ENCODE measurements at regions not wholly inside any gene's neighbourhood (a gene's known extent, or its start where the extent isn't known, plus 50 kb on each side); places are given as distances from the start of the nearest gene placed in this dataset.

GRCh38 chr16:49058382-49058781 lies 223.3 kb downstream of the CBLN1 start:
- intact Hi-C loops (cut with micrococcal nuclease; ENCODE audit: unreplicated experiment): no loop called here
- Histone ChIP-seq H3K9me3 (ENCODE audit: control insufficient read depth, insufficient read depth, low read depth, low read length) (no peaks in the 10 kb centered on the region), H3K27me3 (ENCODE audit: control insufficient read depth, insufficient read depth, low read length) (no peaks in the 10 kb centered on the region), H3K27ac (ENCODE audit: low read length) (no peak overlapping the region), H3K4me3 (ENCODE audit: low read depth in 2 of 2, low read length in 2 of 2) (no peak overlapping the region), H3K36me3 (ENCODE audit: control insufficient read depth, insufficient read depth, low read length) (no peaks in the 10 kb centered on the region), H3K4me1 (ENCODE audit: control insufficient read depth, insufficient read depth, low read length) (no peaks in the 10 kb centered on the region)
- in situ Hi-C loops (cut with HindIII; ENCODE audit: low pct_unique_long_range_greater_than_20kb, low sequenced_read_pairs): no loop called here
- ChIA-PET CTCF (no interaction called here), POLR2A (no interaction called here)
- ATAC-seq (no peak), DNase-seq (ENCODE audit: low read depth, low spot score) (no peak)
- TF ChIP-seq SIN3A (IDR thresholded peaks at IDR 0.05; ENCODE audit: borderline replicate concordance, insufficient read depth, low read depth, low read length) (no peak), CTCF (IDR thresholded peaks at IDR 0.05) (peak; percentile 25; the same call in 1 of the 2 replicates)
- BruUV-seq (replicated peaks): no TSS peak

- BruUV-seq (replicated peaks): no TSS peak
- Histone ChIP-seq H3K9me3 (ENCODE audit: control insufficient read depth, insufficient read depth, low read depth, low read length) (no peaks in the 10 kb centered on the region), H3K36me3 (ENCODE audit: control insufficient read depth, insufficient read depth, low read length) (no peaks in the 10 kb centered on the region), H3K4me3 (ENCODE audit: low read depth in 2 of 2, low read length in 2 of 2) (no peak overlapping the region), H3K4me1 (ENCODE audit: control insufficient read depth, insufficient read depth, low read length) (no peaks in the 10 kb centered on the region), H3K27ac (ENCODE audit: low read length) (no peak overlapping the region), H3K27me3 (ENCODE audit: control insufficient read depth, insufficient read depth, low read length) (no peaks in the 10 kb centered on the region)
- DNase-seq (ENCODE audit: low read depth, low spot score) (no peak), ATAC-seq (no peak)
- ChIA-PET POLR2A (no interaction called here), CTCF (no interaction called here)
- TF ChIP-seq REST (IDR thresholded peaks at IDR 0.05; ENCODE audit: insufficient read depth in 1 of 2, low read depth in 2 of 2, low read length in 1 of 2): no peak
- TF ChIP-seq POLR2AphosphoS5 (IDR thresholded peaks at IDR 0.05; ENCODE audit: low read depth, low read length): no peak
- no peak for TF ChIP-seq TCF7L2 (IDR thresholded peaks at IDR 0.05; ENCODE audit: low read depth, low read length)
- TF ChIP-seq CTCF (IDR thresholded peaks at IDR 0.05): no peak
- no peak for TF ChIP-seq SIN3A (IDR thresholded peaks at IDR 0.05; ENCODE audit: borderline replicate concordance, insufficient read depth, low read depth, low read length)
- in situ Hi-C loops (cut with HindIII; ENCODE audit: low pct_unique_long_range_greater_than_20kb, low sequenced_read_pairs) (no loop called here), intact Hi-C loops (cut with micrococcal nuclease; ENCODE audit: unreplicated experiment) (no loop called here)
These were observed 223.7 kb downstream of the CBLN1 start for GRCh38 chr16:49057936-49058335.

GRCh38 chr16:49057391-49057790 lies 224.2 kb downstream of the CBLN1 start:
- no peak overlapping the region for H3K4me3 ChIP-seq (ENCODE audit: low read depth in 2 of 2, low read length in 2 of 2)
- no peaks in the 10 kb centered on the region for H3K27me3 ChIP-seq (ENCODE audit: control insufficient read depth, insufficient read depth, low read length)
- TF ChIP-seq REST (IDR thresholded peaks at IDR 0.05; ENCODE audit: insufficient read depth in 1 of 2, low read depth in 2 of 2, low read length in 1 of 2) (no peak), SIN3A (IDR thresholded peaks at IDR 0.05; ENCODE audit: borderline replicate concordance, insufficient read depth, low read depth, low read length) (no peak), TCF7L2 (IDR thresholded peaks at IDR 0.05; ENCODE audit: low read depth, low read length) (no peak), CTCF (IDR thresholded peaks at IDR 0.05) (no peak), POLR2AphosphoS5 (IDR thresholded peaks at IDR 0.05; ENCODE audit: low read depth, low read length) (no peak)
- no TSS peak for BruUV-seq (replicated peaks)
- no peak overlapping the region for H3K27ac ChIP-seq (ENCODE audit: low read length)
- no peaks in the 10 kb centered on the region for H3K4me1 ChIP-seq (ENCODE audit: control insufficient read depth, insufficient read depth, low read length)
- CTCF ChIA-PET: no interaction called here
- in situ Hi-C loops (cut with HindIII; ENCODE audit: low pct_unique_long_range_greater_than_20kb, low sequenced_read_pairs): no loop called here
- intact Hi-C loops (cut with micrococcal nuclease; ENCODE audit: unreplicated experiment): no loop called here
- ATAC-seq (no peak), DNase-seq (ENCODE audit: low read depth, low spot score) (no peak)
- H3K36me3 ChIP-seq (ENCODE audit: control insufficient read depth, insufficient read depth, low read length): no peaks in the 10 kb centered on the region
- POLR2A ChIA-PET: no interaction called here
- H3K9me3 ChIP-seq (ENCODE audit: control insufficient read depth, insufficient read depth, low read depth, low read length): no peaks in the 10 kb centered on the region

Measured in Panc1 (cell line).